GM06990 (cell line): ENCODE measurements at regions not wholly inside any gene's neighbourhood (a gene's known extent, or its start where the extent isn't known, plus 50 kb on each side); places are given as distances from the start of the nearest gene placed in this dataset.
A peak's percentile ranks its signal among the peaks of the same experiment; 100 is the strongest.

Experiments
- DNase-seq: peaks from one replicate; pipeline ENCODE4 v3.0.0-alpha.2; 2011; ENCODE audit not compliant: insufficient read length; ENCODE audit errors: extremely low read depth
- H3K27me3 ChIP-seq: replicated peaks from 2 replicates; pipeline ENCODE4 v1.6.0; 2011; ENCODE audit warnings: low read length; ENCODE audit not compliant: control insufficient read depth, insufficient read depth
- H3K36me3 ChIP-seq: 2 replicates; pipeline ENCODE4 v1.5.1; 2011; ENCODE audit warnings: low read length; ENCODE audit not compliant: control insufficient read depth, insufficient read depth
- H3K4me3 ChIP-seq: replicated peaks from 2 replicates; pipeline ENCODE4 v1.5.1; 2011; ENCODE audit warnings: low read depth, mild to moderate bottlenecking, control low read depth, low read length
- CTCF ChIP-seq: IDR thresholded peaks from 2 replicates; pipeline ENCODE4 v1.5.1; 2011; ENCODE audit warnings: low read length, control low read depth, mild to moderate bottlenecking, inconsistent platforms; ENCODE audit not compliant: insufficient read depth, poor library complexity, severe bottlenecking

GRCh38 chr2:16774091-16774490, 108.5 kb upstream of the CYRIA start:
- Histone ChIP-seq H3K36me3 (no peaks in the 10 kb centered on the region), H3K4me3 (no peak overlapping the region), H3K27me3 (no peaks in the 10 kb centered on the region; the same call in 1 of the 2 replicates)
- TF ChIP-seq CTCF, result no peak
- no peak for DNase-seq

GRCh38 chr2:16773080-16773713, 107.6 kb upstream of the CYRIA start:
- DNase-seq, result no peak
- Histone ChIP-seq H3K27me3 (no peaks in the 10 kb centered on the region; the same call in 1 of the 2 replicates), H3K4me3 (no peak overlapping the region), H3K36me3 (no peaks in the 10 kb centered on the region)
- TF ChIP-seq CTCF, result peak; percentile 64

GRCh38 chr2:16767789-16768476, 102.3 kb upstream of the CYRIA start:
- no peaks in the 10 kb centered on the region for H3K36me3 ChIP-seq
- H3K4me3 ChIP-seq, result no peak overlapping the region
- no peaks in the 10 kb centered on the region; the same call in 1 of the 2 replicates for H3K27me3 ChIP-seq
- TF ChIP-seq CTCF, result no peak
- no peak for DNase-seq

GRCh38 chr2:16765356-16765755, 99.7 kb upstream of the CYRIA start:
- TF ChIP-seq CTCF, result no peak
- DNase-seq, result no peak
- H3K27me3 ChIP-seq, result no peaks in the 10 kb centered on the region; the same call in 1 of the 2 replicates
- H3K4me3 ChIP-seq, result no peak overlapping the region
- H3K36me3 ChIP-seq, result no peaks in the 10 kb centered on the region

- Histone ChIP-seq H3K27me3 (no peaks in the 10 kb centered on the region; the same call in 1 of the 2 replicates), H3K36me3 (no peaks in the 10 kb centered on the region), H3K4me3 (no peak overlapping the region)
- no peak for TF ChIP-seq CTCF
- DNase-seq, result no peak
Observed at GRCh38 chr2:16764487-16764886, 98.9 kb upstream of the CYRIA start.
